HG02885 (cell line): ENCODE measurements at regions not wholly inside any gene's neighbourhood (a gene's known extent, or its start where the extent isn't known, plus 50 kb on each side); places are given as distances from the start of the nearest gene placed in this dataset.
"Not testable (repeated sequence)": the region's sequence is repeated elsewhere in the genome, so short reads cannot be mapped to it uniquely, and the experiment has no call there.

Experiments used
- ATAC-seq: cut with Tn5 transposase; IDR thresholded peaks from one replicate; pipeline ENCODE4 v1.9.1; 2021; ENCODE audit warnings: mild to moderate bottlenecking; ENCODE audit not compliant: unreplicated experiment, poor library complexity

DNA sequence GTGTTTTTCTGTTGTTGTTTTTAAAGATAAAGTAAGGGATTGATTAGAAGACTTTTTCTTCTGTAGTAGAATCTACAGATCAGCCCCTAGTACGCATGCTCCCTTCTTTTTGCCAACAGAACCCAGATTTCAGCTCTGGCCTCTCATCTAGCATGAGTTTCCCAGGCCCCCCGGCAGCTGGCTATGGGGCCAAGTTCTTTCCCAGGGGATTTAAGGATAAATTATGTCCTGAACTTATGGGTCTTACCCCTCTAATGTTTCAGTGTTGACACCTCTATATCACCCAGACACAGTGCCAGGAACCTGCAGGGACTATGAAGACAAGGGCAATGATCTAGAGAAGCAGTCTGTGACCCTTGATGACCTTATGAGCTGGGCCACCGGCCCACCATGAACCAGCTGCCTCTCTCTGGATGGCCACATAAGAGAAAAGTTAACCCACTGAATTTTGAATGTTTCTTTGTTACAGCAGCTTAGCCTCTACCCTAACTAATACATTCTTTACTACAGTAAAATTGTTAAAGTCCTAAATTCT lies 150.5 kb downstream of the UNC5CL start:
- ATAC-seq, result no peak

DNA sequence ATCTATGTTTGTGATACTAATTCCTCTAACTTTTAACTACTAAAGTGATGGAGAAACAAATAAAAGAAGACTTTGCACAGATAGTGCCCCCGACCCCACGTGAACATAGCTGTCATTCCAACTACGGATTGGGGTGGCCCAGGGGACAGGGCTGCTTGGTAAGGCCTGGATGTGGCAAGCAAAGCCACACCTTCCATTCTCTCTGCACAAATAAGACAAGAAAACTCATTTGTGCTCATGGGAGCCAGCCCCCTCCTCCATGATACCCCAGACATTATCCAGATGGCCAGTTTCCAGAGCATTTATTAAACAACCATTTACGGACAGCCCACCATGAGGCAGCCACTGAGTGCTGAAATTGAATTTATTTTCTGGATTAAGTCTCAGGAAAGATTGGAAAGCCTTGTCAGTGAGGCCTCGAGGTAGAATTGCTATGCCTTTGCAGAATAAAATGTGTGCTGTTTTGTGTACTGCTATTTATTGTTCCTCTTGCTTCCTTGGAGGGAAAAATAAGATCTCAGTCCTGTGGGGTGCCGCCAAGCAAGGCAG lies 151.2 kb downstream of the UNC5CL start:
- ATAC-seq, result no peak

DNA sequence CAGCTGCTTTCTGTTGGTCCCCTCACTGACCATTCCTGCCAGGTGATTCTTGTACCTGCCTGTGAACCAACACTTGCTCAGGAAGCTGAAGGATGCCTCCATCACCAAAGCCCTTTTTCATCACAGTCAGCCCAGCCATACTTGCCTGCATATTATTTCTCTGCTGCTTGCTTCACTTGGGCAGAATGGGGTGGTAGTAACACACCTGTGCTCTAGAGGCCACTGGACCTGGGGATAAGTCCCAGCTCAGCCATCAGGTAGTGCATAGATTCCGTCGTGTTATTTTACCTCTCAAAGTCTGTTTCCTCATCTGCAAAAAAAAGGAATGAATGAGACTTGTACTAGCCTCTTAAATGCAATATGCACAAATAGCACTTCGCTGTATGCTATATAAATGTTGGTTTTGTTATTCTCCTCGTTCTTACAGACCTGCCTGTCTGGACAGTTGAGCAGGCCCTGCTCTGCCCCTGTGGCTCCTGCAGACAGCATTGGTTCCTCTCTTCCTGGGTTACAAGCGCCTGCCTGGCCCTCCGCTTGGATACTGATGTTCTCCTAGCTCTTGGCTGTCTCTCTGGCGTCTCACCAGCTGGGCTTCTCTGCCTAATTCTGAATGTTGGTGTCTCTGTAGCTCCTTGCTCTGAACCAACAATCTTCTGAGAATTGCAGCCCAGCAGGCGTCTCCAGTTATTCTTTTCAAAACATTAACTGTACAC lies 151.8 kb downstream of the UNC5CL start:
- ATAC-seq, result no peak

DNA sequence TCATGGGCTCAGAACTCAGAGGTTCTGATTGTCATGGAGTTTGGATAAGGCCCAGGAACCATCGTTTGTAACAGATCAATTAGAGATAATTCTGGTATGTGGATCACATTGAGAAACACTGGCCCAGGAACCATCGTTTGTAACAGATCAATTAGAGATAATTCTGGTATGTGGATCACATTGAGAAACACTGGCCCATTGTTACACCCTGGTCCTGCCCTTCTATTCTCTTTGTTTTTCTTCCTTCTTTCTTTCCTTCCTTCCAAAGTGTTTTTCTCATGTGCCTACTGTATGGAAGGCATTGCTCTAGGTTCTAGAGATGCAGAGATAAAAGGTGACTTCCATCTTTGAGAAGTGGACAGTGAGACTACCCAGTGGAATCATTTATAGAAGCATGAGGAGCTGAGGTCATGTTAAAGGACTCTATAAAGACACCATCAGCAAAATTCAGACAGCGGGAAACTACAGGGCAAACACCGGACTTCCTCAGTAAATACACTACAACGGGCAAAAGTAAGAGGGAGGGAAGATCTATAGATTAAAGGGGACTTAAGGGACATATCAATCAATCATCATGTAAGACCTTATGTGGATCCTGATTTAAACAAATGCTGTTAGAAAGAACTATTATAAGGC lies 153.8 kb downstream of the UNC5CL start:
- no peak for ATAC-seq

DNA sequence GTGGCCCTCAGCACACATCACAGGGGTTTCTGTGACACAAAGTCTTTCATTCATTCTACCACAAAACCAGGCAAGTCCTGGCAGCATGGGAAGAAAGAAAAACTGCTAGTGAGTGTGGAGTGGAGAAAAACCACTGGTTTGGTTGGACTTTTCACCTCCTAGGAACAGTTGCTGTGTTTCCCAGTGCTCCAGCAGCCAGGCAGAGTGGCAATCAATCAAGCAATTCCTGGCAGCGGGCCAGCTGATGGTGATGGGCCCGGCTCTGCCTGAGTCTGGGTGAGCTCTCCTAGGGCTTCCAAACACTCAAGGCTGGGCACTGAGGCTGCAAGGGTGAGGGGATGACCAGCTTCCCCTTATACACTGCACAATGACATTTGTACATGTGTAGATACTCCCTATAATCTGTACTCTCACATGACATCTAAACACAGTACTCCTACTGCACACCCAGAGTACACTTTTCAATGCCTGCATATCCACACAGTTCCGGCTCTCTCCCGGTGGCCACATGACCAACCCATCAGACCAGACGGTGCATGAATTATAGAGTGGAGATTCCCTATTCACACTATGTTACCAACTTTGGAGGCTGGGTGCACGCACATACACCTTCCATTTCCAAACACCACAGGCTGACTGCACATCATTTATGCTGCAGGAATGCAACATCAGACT lies 156.6 kb downstream of the UNC5CL start:
- no peak for ATAC-seq

DNA sequence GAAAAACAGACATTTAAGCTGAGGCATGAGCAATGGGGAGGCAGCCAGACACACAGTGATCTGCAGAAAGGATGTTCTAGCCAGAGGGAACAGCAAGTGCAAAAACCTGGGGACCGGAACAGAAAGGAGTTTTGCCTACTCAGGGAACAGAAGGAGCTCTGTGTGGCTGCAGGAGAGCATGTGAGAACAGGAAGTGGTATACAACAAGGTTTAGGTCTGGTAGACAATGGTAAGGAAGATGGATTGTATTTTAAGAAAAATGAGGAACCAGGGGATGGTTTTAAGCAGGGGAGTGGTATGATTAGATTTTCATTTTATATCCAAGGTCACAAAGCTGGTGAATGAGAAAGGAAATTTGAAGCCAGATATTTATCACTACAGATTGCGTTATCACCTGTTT lies 157.5 kb downstream of the UNC5CL start:
- ATAC-seq, result no peak

DNA sequence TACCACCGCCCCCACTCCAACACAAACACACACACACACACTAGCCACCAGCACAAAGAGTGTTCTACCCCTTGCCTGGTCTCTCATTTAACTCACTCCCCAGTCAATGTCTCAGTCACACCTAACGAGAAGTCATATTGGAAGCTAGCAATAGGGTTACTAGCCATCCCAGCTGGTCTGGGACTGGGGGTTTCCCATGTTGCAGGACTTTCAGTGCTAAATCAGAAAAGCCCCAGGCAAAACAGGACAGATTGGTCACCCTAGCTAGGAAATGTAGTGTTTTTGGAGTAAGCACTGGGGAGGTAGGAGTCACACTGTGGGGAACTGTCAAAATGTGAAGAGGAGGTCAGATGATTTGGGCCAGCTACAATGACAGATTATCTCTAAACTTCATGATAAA lies 158.1 kb downstream of the UNC5CL start:
- no peak for ATAC-seq

DNA sequence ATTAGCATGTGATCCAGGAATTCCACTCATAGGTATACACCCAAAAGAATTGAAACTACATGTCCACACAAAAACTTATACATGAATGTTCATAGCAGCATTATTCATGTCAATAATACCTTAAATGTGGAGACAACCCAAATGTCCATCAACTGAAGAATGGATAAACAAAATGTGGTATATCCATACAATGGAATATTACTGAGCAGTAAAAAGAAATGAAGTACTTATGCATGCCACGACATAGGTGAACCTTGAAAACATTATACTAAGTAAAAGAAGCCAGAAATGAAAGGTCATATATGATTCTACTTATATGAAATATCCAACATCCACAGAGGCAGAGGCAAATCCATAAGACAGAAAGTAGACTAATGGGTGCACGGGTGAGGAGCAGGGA lies 159.9 kb downstream of the UNC5CL start:
- no peak for ATAC-seq

DNA sequence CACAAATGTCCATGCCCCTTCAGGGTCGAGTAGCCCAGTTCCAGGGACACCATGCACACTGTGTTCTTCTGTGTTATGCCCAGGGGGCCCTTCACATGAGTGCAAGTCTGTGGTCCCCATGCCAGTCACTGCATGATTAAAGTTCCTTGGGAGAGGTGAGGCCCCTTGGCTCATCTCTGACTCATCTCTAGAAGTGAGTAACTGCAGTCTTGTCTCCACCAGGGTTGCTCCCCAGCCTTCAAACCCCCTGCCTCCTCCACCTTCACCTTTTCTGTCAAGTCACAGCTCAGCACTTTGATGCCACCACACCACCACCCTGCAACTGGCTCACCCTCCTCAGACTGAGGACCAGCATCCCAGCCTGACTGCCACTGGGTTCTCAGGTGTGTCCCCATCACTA lies 161.7 kb downstream of the UNC5CL start:
- no peak for ATAC-seq

DNA sequence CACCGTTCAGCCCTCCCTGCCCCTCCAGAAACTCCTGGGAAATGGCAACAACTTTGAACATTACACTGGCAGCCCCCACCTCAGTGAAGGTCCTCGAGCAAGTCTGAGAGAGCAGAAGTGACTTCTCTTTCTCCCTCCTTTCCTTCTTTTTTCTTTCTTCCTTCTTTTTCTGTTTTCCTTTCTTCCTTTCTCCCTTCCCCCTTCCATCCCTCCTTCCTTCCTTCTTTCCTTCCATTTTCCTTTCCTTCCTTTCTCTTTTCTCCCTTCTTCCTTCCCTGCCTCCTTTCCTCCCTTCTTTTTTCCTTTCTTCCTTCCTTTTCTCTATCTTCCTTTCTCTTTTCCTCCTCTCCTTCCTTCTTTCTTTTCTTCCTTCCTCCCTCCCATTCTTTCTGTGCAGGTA lies 162.7 kb downstream of the UNC5CL start:
- ATAC-seq, result no peak

DNA sequence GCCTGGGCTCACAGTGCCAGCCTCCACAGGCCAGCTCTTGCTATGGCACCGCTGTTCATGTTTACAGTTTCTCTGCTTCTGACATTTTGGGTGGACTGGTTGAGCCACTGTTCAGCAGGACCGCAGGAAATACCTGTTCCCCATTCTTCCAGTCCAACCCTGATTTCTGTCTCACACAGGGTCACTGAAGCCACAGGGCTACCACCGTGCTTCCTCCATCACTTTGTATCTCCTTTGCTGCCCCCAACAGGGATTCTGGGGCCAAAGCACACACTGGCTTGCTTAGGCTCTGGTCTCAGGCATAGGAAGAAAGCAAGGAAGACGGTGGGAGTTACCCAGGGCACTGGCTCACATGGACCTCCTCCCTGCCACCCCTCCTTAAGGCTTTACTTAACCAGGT lies 164.5 kb downstream of the UNC5CL start:
- ATAC-seq, result no peak

DNA sequence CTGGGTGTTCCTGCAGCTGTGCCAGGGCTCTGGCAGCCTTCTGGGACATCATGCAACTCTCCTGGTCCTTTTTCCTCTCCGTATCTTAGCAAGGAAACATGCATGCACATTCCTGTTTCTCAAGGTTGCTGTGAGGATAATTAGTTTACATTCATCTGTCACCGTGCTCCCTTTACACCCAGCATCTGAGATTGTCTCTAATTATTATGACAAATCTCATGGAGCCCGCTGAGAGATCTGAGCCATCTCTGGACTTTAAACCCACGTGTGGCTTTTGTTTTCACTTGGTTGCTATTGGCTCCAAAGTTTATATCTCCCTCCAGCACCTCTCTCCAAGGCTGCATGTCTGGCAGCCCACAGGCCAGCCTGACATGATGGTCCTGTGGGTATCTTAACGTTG lies 167.6 kb downstream of the UNC5CL start:
- no peak for ATAC-seq

DNA sequence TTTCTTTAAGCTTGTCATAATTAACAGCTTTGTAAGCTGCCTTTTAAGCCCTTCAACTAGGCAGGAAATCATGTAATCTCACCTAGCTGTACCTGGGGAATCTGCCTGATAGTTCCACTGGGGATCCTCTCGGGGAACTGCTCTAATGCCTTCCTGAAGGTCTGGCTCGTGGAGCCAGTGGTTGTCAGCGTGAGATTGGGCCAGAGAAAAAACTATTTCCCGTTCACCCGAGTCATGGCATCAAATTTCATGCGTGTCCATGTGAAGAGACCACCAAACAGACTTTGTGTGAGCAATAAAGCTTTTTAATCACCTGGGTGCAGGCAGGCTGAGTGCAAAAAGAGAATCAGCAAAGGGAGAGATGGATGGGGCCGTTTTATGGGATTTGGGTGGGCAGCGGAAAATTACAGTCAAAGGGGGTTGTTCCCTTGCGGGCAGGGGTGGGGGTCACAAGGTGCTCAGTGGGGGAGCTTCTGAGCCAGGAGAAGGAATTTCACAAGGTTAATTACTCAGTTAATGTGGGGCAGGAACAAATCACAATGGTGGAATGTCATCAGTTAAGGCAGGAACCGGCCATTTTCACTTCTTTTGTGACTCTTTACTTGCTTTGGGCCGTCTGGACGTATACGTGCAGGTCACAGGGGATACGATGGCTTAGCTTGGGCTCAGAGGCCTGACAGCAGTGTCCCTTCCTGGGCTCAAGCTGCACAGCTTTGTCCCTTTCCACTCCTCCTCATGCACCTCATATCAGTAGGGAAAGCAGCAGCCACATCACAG lies 170.7 kb downstream of the UNC5CL start:
- ATAC-seq, result not testable (repeated sequence)

DNA sequence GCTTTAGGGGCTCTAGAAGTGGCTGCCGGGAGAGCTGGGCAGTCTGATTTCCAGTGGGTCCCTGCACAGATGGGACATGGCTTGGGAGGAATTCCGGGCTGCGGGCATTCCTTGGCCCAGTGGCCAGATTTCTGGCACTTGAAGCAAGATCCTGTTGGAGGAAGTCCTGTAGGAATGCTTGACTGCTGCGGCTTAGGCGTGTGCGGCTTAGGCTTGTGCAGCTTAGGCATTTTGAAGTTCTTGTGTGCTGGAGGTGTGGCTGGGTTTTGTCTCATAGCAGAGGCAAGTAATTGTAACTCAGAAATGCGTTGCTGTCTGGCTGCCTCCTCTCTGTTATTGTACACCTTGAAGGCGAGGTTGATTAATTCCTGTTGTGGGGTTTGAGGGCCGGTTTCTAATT lies 171.5 kb downstream of the UNC5CL start:
- not testable (repeated sequence) for ATAC-seq

DNA sequence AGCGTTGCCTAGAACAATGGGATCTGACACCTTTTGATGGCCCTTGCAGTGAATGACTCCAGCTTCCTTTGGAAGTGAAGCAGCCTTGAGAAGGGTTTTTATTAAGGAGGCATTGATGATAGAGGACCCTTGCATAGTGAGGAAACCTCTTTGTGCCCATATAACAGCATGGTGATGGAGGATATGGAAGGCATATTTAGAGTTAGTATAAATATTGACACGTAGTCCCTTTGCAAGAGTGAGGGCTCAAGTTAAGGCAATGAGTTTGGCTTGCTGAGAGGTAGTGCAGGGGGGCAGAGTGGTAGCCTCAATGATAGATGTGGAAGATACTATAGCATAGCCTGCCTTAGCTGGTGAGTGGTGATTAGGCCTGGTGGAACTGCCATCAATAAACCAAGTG lies 173.8 kb downstream of the UNC5CL start:
- ATAC-seq, result not testable (repeated sequence)

DNA sequence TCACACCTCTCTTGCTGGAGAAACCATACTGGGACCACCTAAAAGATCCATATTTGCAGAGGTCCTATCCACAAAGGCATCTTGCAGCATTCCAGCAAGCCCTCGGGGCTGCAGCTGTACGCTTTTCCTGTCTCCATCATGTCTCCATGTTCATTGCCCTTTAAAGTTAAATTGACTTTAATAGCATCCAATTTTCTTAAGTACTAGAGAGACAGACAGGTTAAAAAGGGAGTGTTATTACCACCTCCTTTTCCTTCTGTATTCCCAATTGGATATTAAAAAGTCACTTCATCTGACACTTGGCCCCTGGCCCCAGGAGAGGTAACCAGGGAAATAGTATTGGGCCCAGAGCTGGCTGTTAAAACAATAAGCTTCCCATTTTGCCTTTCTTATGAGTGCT lies 178.6 kb downstream of the UNC5CL start:
- ATAC-seq, result no peak

DNA sequence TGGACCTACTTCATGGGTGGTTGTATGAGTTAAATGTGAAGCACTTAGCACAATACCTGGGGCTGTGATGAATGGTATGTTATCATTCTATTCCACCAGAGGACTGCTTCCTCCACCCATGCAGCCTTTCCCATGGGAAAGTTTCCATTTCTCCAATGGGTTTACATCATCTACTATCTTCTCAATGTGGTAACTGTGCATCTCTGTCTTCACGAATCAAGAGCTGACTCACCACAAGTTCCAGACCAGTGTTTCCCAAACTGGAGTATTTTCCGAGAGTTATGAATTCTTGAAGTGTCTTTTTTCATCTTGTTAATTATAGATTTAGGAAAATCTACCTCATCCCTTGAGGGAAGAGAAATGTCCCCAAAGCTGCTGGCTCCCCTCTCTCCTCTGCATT lies 182.8 kb downstream of the UNC5CL start:
- ATAC-seq, result no peak

DNA sequence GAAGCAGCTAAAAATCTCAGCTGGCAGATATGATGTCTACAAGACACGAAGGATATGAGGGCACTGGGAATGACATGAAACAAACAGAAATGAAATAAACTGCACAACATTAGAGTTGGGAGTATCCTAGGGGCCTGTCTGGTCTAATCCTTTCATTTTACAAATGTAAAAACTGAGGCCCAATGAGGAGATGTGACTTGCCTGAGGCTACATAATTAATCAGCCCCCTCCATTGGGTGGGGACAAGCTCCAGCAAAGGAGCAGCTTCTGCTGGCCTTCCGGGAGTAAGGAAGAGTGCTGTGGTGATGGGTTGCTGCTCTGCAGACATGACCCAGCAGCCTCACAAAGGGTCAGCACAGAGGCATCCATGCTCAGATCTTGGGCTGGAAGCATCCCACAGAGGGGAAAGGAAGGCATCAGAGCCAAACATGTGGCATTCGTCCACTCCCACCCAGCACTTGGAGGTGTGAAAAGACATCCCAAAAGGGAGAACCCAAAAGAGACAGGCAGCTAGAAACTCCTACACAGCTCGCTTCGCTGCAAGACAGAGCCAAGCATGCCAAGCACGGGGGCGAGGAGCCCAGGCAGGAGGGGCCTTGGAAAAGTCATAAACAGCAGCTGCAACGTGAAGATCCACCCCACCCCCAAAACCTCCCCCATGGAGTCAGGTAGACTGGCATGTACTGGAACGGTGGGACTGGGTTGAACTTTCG lies 183.7 kb downstream of the UNC5CL start:
- ATAC-seq, result no peak

DNA sequence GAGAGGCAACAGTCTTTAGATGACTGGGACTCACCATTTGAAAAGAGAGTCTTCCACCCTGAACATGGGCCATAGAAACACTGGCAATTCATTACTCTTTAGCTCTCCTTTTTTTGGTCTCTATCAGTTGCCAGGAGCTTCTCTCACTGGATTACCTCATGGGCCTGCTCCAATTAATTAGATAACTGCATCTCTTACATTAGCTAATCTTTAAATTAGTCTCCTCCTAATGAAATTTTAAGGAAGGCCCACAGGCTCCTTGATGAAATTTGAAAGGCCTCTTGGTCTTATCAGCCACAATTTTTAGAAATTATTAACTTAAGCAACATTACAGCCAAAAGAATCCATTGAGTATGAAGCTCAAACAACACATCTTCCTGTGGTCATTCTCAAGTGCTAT lies 184.4 kb downstream of the UNC5CL start:
- ATAC-seq, result no peak
